HG03159 (cell line): ENCODE measurements at regions not wholly inside any gene's neighbourhood (a gene's known extent, or its start where the extent isn't known, plus 50 kb on each side); places are given as distances from the start of the nearest gene placed in this dataset.

Experiments
- ATAC-seq: cut with Tn5 transposase; IDR thresholded peaks from one replicate; pipeline ENCODE4 v1.9.1; 2021; ENCODE audit warnings: mild to moderate bottlenecking, moderate library complexity; ENCODE audit not compliant: unreplicated experiment

DNA sequence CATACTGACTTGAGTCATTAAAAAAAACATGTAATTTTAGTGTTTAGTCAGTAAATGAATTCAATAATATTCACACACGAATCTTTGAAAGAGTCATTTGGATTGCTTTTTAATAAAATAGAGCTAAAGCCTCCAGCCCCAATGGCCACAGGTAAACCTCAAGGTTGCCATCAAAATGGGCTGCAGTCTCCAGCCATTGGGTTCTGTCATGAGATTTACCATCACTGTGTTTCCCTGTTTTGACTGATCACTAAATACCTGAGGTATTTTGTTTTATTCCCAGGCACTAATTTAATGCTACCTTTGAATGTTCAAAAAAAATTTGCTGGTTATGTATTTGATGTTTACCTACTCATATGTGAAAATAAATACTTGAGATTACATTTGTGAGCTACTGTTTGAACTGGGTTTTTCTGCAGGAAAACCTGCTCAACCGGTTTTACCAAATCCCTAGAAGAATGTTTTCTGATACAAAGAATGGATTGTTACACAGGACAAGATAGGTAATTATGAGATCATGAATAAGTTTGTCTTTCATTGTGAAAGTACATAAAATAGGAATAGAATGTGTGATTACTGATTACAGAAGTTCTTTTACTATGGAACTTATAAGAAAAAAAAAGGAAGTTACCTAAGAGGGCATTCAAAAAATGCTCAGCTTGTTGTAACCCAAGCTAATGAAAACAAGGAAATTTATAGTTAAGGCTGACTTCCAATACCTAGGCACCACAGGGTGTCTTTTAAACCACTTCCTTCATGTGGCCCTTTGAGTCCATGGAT is 391.3 kb downstream of the EFNB2 start:
- ATAC-seq: no peak

DNA sequence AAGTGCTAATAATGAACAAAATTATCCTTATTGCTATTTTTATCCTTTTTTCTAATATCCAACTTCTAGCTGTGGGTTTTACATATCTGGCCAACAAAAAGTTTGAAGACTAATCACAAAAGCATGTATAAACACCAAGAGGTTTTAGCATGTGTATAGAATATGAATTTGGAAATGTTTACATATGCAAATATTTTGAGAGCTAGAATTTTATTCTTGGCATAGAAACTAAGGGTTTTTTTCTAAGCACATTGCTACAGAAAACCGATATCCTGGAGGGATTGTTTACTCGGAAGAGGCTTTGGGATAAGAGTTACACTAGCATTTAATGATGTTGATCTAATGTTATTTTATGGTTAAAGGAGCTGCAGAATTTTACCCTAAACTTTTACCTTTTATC is 392.1 kb downstream of the EFNB2 start:
- ATAC-seq: no peak

DNA sequence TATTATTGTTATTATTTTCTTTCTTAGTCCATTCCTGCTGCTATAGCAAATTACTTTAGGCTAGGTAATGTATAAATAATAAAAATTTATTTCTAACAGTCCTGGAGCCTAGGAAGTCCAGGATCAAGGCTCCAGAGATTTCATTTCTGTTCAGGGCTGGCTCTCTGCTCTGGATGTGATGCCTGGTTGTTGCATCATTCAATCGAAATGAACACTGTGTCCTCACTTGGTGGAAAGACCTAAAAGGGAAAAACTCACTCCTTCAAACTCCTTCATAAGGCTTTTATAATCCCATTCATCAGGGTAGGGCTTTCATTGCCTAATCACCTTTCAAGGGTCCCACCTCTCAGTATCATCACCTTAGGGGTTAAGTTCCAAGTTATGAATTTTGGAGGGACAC is 395.0 kb downstream of the EFNB2 start:
- ATAC-seq: no peak

DNA sequence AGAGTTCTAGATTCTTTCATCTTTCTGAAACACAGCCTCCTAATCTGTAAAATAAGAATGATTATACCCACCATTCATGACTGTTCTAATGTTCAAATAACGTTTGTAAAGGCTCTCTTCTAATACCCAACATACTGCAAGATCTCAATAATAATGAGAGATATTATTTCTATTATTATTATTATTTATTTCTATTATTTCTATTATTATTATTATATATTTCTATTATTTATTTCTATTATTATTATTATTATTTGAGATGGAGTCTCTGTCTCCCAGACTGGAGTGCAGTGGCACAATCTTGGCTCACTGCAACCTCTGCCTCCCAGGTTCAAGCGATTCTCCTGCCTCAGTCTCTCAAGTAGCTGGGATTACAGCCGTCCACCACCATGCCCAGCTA is 395.5 kb downstream of the EFNB2 start:
- ATAC-seq: no peak

DNA sequence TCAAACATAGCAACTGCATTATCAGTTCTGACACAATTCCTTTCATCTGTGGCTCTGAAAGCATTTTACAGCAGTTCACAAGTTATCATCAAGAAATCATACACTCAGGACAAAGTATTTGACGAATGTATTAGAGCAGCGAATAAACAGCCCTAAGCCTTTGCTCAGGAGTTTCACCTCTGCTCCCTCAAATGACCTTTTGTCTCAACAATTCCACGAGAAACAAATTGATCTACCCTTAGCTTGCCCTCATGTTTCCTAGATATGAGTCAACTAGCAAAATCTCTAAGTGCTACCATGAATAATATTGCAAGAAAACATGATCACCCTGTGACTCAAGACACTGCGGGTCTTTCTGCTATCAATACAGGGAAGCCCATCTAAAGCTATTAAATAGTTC is 396.1 kb downstream of the EFNB2 start:
- ATAC-seq: no peak

DNA sequence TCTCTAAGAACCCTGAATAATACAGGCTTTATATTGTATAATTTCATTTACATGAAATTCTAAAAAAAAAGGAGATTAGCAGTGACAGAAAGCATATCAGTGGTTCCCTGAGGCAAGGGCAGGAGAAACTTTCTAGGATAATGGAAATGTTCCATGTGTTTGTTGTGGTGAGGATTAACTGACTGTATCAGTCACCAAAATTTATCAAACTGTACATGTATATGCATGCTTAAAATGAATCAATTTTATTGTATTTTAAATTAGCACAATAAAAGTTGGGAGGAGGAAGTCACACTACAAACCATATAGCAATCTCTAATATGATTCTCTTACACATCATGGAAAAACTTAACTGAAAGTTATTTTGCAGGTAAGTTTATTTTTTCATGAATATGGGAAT is 396.8 kb downstream of the EFNB2 start:
- ATAC-seq: no peak

DNA sequence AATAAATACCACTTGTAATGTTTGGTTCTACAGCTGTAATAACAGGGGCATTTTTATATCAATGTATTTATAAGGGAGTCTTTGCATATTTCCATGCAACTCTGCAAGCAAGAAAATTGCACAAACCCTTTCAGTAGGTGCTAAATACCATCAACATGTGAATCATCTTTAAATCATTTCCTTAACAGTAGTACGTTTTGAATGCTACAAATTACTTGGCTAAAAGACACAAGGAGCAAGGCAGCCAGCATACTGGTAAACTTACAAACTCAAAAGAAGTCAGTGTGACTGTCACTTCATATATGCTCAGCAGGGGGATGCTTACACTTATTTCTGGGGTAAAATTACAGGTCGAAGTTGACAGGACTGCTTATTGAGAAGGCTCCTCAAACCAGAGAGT is 402.4 kb downstream of the EFNB2 start:
- no peak for ATAC-seq

DNA sequence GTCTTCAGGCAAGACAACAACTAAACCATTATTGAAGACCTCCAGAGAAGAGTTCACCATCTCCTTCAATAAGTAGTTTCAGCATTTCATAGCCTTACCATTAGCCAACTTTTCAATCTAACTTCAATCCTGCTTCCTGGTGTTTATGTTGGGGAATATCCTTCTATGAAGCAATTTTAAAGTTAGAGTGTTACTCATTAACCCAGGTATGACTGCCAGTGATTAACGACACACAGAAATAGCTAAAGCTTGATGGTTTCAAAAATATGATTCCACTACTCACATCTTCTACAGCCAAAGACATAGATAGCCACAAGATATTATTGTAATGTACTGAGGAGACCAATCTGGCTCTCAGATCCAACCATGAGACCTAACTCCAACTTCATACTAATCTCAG is 403.2 kb downstream of the EFNB2 start:
- no peak for ATAC-seq

DNA sequence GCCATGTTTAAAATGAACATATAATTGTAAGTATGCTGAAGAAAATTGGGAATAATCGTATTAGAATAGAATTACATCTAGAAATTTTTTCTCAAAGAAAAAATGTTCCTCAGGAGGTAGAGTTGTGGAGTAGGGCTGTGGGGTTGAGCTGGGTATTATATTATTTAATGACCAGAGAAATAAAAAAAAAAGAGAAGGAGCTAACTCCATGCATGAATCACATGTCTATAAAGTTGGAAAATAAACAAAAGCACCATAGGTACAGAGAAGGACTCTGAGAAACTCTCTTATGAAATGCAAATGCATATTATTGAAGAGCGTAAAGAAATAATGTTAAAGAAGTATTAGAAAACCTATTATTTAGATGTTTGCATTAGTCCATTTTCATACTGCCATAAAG is 405.5 kb downstream of the EFNB2 start:
- ATAC-seq: no peak

DNA sequence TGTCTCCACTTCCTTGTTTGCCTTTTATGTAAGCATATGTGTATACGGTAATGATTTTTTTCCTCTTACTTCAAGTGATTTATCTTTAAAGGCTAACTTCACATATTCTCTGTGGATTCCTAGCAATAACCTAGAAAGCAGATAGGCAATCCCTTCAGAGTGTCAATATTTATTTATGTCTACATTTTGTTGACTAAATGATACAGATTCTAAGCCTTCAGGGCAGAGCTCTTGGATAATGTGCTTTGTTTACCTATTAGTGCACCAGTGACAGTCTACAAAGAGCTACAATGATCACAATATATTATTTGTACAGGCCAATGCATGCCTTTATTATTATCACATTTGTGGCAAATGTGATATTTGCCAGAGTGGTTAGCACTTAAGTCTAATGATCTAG is 406.2 kb downstream of the EFNB2 start:
- no peak for ATAC-seq

DNA sequence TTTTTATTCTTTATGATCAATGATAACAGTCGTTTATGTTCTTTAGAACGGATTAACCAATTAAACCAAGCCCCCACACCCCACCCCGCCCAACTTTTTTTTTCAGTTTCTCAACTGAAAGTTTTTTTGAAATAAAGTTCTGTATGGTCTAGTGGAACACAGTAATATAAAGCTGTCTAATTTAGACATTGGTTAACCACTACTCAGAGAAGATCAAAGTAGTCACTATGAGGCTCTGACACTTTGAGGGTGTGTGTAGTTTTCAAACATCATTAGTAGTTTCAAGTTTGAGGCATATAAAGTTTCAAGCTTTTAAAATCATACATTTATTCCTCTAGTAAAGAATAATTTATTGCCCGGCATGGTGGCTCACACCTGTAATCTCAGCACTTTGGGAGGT is 413.2 kb downstream of the EFNB2 start:
- no peak for ATAC-seq

DNA sequence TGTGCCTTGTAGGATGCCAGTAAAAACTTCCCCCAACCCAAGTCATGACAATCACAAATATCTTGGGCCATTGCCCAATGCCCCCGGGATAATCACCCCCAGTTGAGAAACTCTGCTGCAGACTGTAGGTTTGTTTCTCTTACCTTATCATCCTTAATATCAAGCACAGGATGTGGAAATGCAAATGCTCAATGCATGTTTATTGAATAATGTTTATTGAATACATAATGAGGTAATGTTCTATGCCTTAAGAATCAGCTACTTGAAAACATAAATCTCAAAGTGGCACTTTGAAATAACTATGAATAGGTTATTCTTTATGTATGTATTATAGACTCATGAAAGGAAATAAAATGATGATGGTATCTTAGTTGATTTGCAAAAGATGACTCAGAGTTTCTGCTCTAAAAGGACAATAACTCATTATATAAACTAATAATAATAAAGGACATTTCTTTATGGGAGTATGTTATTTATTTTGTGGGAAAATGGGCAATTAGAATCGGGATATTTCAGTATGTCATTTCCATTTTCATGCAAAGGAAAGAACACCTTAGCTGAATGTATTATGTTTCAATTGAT is 414.2 kb downstream of the EFNB2 start:
- no peak for ATAC-seq

DNA sequence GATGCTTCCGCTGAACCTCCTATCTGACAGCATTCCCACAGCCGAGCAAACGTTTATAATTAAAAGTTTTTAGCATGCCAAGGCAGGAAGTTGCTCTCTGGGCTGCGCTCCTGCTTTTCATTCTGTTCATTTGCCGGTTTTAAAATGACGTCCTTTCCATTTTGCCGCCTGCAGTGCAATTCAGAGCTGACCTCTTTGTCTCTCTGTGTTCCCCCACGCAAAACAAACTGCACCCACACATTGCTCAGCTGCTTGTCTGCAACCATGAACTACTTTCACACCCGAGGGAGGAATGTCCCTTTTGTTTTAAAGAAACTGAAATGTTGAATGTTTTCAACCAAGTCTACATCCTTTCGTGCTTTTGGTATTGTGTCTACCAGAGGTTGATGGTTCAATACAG is 416.5 kb downstream of the EFNB2 start:
- no peak for ATAC-seq

DNA sequence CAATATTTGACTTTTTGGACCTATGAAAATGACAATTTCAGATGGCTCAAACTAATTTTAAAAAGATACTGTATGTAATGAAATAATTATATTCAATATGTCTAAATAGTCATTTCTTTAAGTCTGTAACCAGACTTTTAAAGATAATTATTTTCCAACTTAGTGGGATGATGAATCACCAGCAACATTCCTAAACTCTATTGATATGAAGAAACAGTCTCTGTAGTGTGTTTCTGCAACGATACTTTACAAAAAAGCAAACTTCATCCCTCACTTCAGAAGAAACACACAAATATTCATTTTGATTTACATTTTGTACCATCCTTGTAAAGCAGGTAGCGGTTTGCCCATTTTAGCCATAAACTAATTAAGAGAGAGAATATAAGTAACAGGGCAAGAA is 417.4 kb downstream of the EFNB2 start:
- ATAC-seq: no peak

DNA sequence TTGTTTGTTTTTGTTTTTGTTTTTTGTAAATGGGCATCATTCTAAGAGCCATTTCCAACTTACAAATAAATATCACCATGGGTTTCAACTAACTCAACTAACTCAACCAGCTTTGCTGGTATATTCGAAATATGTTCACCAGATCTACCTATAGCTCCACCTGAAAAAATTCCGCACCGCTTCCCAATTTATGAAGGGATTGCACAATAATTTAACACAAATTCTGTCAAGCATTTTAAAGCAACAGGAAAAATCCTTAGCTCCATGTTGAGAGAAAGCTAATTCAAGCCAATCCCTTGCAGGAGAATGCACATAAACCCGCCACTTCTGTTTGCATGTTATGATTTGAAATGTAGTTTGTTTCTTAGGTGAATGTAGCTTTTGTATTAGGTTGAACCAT is 417.8 kb downstream of the EFNB2 start:
- no peak for ATAC-seq

DNA sequence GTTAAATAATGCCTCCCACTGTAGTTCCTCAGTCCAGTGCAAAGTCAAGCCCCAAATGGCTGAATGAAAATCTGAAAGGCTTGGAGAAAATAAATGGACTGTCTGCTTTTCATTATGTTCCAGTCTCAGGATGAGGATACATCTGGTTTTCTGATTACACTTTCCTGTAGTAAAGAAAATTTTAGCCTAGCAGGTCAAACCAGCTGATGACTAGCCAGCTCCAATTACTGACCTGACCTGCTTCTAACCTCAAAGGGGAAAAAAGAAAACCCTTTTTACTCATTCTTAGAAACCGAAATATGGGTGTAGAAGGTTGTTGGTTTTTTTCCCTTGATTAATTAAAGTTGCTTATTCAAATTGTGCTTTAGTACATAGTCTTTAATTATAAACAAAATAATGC is 418.4 kb downstream of the EFNB2 start:
- no peak for ATAC-seq

DNA sequence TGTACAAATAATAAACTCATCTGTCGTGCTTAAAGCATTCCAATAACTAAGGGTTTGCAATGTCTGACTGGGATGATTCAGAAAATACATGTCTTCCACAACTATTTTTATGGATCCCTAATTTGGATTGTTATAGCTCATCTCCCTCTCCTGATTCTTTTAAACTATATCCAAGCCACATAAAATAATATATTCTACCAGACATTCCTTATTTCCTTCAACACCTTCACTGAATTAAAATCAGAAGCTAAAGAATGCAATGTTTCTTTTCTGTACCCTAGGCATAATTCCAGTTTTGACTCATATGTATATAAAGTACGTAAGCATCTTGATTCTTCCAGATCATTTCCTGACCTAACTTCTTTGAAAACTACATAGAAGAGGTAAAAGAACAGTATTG is 420.4 kb downstream of the EFNB2 start:
- no peak for ATAC-seq

DNA sequence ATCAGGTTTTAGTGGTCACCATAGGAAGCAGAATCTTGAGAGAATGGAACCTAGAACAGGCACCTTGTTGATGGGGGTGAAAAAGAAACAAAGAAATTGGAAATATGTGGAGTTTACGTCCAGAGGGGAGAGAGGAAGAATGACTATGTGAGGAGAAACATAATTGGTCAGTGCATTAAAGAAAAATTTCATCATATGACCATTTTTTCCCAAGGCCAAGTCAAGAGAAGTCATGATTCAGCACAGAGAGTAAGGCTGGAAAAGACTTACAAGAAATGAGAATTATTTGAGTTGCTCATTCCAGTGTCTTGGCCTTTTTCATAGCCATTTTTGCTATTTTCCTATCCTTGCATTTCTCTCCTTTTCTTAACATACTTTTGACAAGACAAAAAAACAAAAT is 421.7 kb downstream of the EFNB2 start:
- ATAC-seq: no peak

DNA sequence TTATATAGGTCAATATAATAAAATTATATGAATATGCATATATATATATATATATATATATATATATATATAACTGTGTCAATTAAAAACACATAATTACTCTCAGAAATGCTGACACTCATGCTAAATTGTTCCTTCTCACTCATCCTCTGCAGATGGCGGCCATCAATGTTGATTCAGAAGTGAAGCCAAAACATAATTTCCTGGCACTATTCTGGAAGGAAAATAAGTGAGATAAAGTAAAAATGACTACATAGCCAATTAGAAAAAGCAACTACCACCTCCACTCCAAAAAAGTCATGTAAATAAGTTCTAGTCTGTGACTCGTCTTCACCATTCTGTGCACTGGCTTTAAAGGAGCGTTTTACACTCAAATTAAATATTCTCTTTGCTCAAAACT is 423.3 kb downstream of the EFNB2 start:
- no peak for ATAC-seq

DNA sequence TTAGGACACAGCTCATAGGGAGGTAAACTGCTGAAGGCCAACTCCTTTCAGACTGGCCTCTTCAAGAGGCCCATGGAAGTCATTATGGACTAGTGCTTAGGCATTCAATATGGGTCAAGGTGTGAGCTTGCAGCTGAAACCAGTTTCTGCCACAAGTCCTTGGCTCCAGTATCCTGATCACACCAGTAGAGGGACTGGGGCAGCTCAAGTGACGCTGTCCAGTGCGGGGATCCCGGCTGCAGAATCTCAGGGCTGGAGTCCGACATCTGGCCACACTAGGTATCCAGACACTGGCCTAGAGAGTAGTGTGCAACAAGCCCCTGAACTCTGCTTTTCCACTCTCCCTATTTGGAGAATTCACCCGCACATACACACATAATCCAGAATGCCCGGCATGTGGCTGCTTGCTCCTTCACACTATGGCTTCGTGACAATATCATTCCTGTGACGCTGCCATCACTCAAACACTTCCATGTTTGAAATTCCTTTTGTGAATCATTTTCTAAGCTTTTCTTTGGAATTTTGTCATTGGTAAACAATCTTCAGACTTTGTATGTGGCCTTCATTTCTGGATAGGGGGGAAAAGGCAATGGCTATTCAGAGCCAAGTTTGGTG is 425.1 kb downstream of the EFNB2 start:
- no peak for ATAC-seq

DNA sequence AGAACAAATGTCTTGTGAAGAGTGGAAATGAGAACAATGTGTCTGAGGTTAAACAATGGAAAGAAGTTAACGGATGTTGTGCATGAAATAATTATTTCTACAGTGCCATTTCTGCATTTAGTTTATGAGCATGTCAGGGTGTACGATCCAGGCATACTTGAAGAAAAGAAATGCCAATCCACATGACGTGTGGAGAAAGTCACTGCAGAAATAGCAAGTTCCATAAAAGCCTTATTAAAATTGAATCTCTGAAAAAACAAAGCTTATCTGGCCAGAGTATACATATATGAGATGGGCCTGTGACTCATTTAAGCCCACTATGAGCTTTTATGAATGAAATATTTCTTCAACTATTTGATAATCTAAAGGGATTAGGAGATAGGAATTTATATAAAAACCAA is 426.1 kb downstream of the EFNB2 start:
- no peak for ATAC-seq

DNA sequence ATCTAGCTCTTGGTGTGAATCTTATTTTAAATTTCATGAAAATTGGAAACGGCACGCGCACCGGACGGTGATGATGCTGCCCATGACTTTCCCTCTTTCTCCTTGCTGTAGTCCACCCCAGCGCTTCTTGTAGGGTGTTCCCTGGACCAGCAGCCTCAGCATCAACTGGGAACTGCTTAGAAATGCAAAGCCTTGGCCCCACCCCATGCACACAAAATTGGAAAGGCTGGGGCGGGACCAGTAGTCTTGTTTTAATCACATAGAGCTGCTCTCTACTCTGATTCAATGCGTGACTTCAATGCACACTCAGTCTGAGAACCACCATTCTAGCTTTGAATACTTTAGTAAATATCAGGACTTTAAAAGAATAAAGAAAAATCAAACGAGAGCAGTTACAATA is 427.1 kb downstream of the EFNB2 start:
- ATAC-seq: no peak

DNA sequence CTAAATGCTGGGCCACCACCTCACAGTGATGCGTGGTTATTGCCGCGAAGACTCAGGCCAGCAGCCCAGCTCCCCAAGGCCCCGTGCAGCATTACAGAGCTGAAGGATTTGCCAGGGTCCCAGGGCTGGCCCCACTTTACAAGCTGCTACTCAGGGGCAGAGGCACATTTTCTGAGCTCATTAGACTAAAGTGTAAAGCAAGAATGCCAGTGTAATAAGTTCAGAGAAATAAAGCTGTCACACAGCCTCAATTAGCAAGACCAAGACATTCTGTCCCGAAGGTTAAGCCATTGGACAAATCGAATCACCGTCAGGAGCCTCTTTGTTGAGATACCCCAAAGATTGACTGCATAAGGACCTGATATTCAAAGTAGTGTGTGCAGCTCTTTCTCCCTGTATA is 428.4 kb downstream of the EFNB2 start:
- ATAC-seq: no peak
